B cell (primary cell): ENCODE measurements at regions not wholly inside any gene's neighbourhood (a gene's known extent, or its start where the extent isn't known, plus 50 kb on each side); places are given as distances from the start of the nearest gene placed in this dataset.

ENCODE experiments used
- ATAC-seq: fragments of 200-7000 bp; cut with Tn5 transposase; one replicate; pipeline ENCODE4 v1.10.0; 2021; ENCODE audit warnings: low read depth, mild to moderate bottlenecking, moderate number of reproducible peaks, moderate library complexity
- CTCF ChIA-PET: fragments of 350-600 bp; sonication (Branson Sonifier 250); formaldehyde crosslinking; loops from one replicate; lab custom pipeline; 2021; ENCODE audit warnings: antibody characterized with exemption, inconsistent platforms; lab: Charles Lee
- POLR2A ChIA-PET: fragments of 350-600 bp; sonication (Branson Sonifier 250); formaldehyde crosslinking; loops from one replicate; lab custom pipeline; 2021; ENCODE audit warnings: antibody characterized with exemption; lab: Charles Lee
- DNase-seq: peaks from one replicate; pipeline ENCODE4 v3.0.0; 2013
- H2AFZ ChIP-seq: 2 replicates; pipeline ENCODE4 v1.6.1; 2012; ENCODE audit warnings: mild to moderate bottlenecking, low read depth, low read length; ENCODE audit not compliant: insufficient read depth, poor library complexity, severe bottlenecking
- H3K27ac ChIP-seq, 2 donors: 1 replicate in 1 of 2; 2 replicates in 1 of 2; pipeline ENCODE4 v1.5.1; 2012 to 2013; ENCODE audit warnings: low read length in 2 of 2, mild to moderate bottlenecking in 2 of 2, moderate library complexity in 1 of 2
- H3K27me3 ChIP-seq, 4 experiments: fragments of 200-600 bp in 1 of 4; sonication (generic) in 1 of 4; replicated peaks in 1 of 4; 1 replicate in 2 of 4; 2 replicates in 2 of 4; pipeline versions ENCODE4 v1.6.1 to v1.7.0; 2013 to 2016; ENCODE audit warnings: low read length in 3 of 4, mild to moderate bottlenecking in 2 of 4, mixed read lengths in 1 of 4, moderate library complexity in 1 of 4; ENCODE audit not compliant: insufficient read depth in 4 of 4, control insufficient read depth in 3 of 4; ENCODE audit errors: control extremely low read depth in 1 of 4
- H3K36me3 ChIP-seq, 2 experiments: replicated peaks in 1 of 2; 1 replicate in 1 of 2; 2 replicates in 1 of 2; pipeline versions ENCODE4 v1.6.1 to v1.7.1; 2013; ENCODE audit warnings: low read length in 1 of 2; ENCODE audit not compliant: insufficient read depth in 2 of 2, control insufficient read depth in 1 of 2; ENCODE audit errors: control extremely low read depth in 1 of 2, extremely low read depth in 1 of 2
- H3K4me1 ChIP-seq, 2 donors: fragments of 200-600 bp in 1 of 2; sonication (generic) in 1 of 2; 1 replicate in 1 of 2; 2 replicates in 1 of 2; pipeline versions ENCODE4 v1.5.1 to v1.6.1; 2013 to 2017; ENCODE audit warnings: low read length in 2 of 2; ENCODE audit not compliant: control insufficient read depth in 2 of 2, insufficient read depth in 2 of 2
- H3K4me2 ChIP-seq: replicated peaks from 2 replicates; pipeline ENCODE3; 2012; ENCODE audit warnings: mild to moderate bottlenecking, low read depth, low read length; ENCODE audit not compliant: poor library complexity, severe bottlenecking
- H3K4me3 ChIP-seq, 5 experiments: fragments of 200-600 bp in 1 of 5; sonication (generic) in 1 of 5; 1 replicate in 3 of 5; 2 replicates in 2 of 5; pipeline versions ENCODE4 v1.5.1 to v1.7.0; 2011 to 2016; ENCODE audit warnings: low read length in 4 of 5, mild to moderate bottlenecking in 4 of 5, low read depth in 2 of 5, control low read depth in 1 of 5, moderate library complexity in 1 of 5; ENCODE audit not compliant: insufficient read depth in 1 of 5; ENCODE audit errors: control extremely low read depth in 1 of 5, extremely low read depth in 1 of 5
- H3K79me2 ChIP-seq: fragments of 200-600 bp; sonication (generic); one replicate; pipeline ENCODE4 v1.6.0; 2016; ENCODE audit warnings: low read length; ENCODE audit not compliant: control insufficient read depth, insufficient read depth
- H3K9ac ChIP-seq: fragments of 200-600 bp; sonication (generic); 2 replicates; pipeline ENCODE4 v1.6.1; 2017; ENCODE audit warnings: mild to moderate bottlenecking, low read length, moderate library complexity
- H3K9me3 ChIP-seq, 3 donors: one replicate each; pipeline versions ENCODE4 v1.6.1 to v1.7.1; 2013; ENCODE audit warnings: low read length in 2 of 3; ENCODE audit not compliant: control insufficient read depth in 2 of 3, insufficient read depth in 1 of 3; ENCODE audit errors: control extremely low read depth in 1 of 3
- H4K20me1 ChIP-seq: 2 replicates; pipeline ENCODE4 v1.6.0; 2012; ENCODE audit warnings: mild to moderate bottlenecking, low read length; ENCODE audit not compliant: insufficient read depth, control insufficient read depth, poor library complexity, severe bottlenecking
- H3K27ac Mint-ChIP-seq: one replicate; pipeline ENCODE4 v1.8.0; 2021; ENCODE audit warnings: mixed read lengths
- H3K27me3 Mint-ChIP-seq: one replicate; pipeline ENCODE4 v1.8.0; 2021; ENCODE audit warnings: mixed read lengths
- H3K4me1 Mint-ChIP-seq: one replicate; pipeline ENCODE4 v1.8.0; 2021; ENCODE audit warnings: mixed read lengths
- H3K4me3 Mint-ChIP-seq: one replicate; pipeline ENCODE4 v1.8.0; 2021; ENCODE audit warnings: mixed read lengths
- H3K9me3 Mint-ChIP-seq: one replicate; pipeline ENCODE4 v1.8.0; 2022; ENCODE audit warnings: mixed read lengths; ENCODE audit not compliant: insufficient read depth
- EZH2 ChIP-seq: IDR thresholded peaks from 2 replicates; pipeline ENCODE4 v1.6.1; 2012; ENCODE audit warnings: borderline replicate concordance, low read depth, mild to moderate bottlenecking, moderate library complexity, low read length; ENCODE audit not compliant: insufficient read depth, poor library complexity, severe bottlenecking
- WGBS: methylation state at CpG from one replicate; pipeline ENCODE4 v1.1.5; 2013; ENCODE audit warnings: missing lambda C conversion rate; ENCODE audit not compliant: insufficient coverage; 5-methylcytosine and 5-hydroxymethylcytosine counted together
- intact Hi-C: fragments of 100-400 bp; cut with micrococcal nuclease; formaldehyde crosslinking; loops from one replicate; pipeline ENCODE4 v1.10.0; 2022
- TF ChIP-seq, protein P1 (sequence below): fragments of 200-600 bp; IDR thresholded peaks from one replicate; pipeline ENCODE4 v1.8.0; 2022; ENCODE audit warnings: antibody characterized with exemption, mild to moderate bottlenecking

- no peaks in the 10 kb centered on the region for H3K36me3 ChIP-seq
- no peak overlapping the region for H2AFZ ChIP-seq
- ChIA-PET POLR2A (no interaction called here), CTCF (no interaction called here)
- TF ChIP-seq, protein P1, sequence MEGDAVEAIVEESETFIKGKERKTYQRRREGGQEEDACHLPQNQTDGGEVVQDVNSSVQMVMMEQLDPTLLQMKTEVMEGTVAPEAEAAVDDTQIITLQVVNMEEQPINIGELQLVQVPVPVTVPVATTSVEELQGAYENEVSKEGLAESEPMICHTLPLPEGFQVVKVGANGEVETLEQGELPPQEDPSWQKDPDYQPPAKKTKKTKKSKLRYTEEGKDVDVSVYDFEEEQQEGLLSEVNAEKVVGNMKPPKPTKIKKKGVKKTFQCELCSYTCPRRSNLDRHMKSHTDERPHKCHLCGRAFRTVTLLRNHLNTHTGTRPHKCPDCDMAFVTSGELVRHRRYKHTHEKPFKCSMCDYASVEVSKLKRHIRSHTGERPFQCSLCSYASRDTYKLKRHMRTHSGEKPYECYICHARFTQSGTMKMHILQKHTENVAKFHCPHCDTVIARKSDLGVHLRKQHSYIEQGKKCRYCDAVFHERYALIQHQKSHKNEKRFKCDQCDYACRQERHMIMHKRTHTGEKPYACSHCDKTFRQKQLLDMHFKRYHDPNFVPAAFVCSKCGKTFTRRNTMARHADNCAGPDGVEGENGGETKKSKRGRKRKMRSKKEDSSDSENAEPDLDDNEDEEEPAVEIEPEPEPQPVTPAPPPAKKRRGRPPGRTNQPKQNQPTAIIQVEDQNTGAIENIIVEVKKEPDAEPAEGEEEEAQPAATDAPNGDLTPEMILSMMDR, result no peak
- no peak for TF ChIP-seq EZH2
- peaks cover 8% of the 10 kb centered on the region for H3K9me3 Mint-ChIP-seq
- H4K20me1 ChIP-seq, result no peaks in the 10 kb centered on the region
- H3K27me3 Mint-ChIP-seq, result no peaks in the 10 kb centered on the region
- H3K79me2 ChIP-seq, result no peaks in the 10 kb centered on the region
- intact Hi-C loops, result no loop called here
- H3K4me2 ChIP-seq, result no peak overlapping the region
- no peak overlapping the region for H3K27ac Mint-ChIP-seq
- no peak overlapping the region for H3K27ac ChIP-seq
- no peaks in the 10 kb centered on the region for H3K4me1 ChIP-seq
- H3K4me3 Mint-ChIP-seq, result no peak overlapping the region
- 91% methylated on average over 4 of the region's 8 CpGs for WGBS
- H3K9me3 ChIP-seq, result peaks cover 0 to 40% (median 0%) of the 10 kb centered on the region in 3 donors
- no peak overlapping the region for H3K4me3 ChIP-seq
- no peaks in the 10 kb centered on the region for H3K27me3 ChIP-seq
- no peaks in the 10 kb centered on the region for H3K4me1 Mint-ChIP-seq
- ATAC-seq (no peak), DNase-seq (no peak)
- H3K9ac ChIP-seq, result no peak overlapping the region
Measured at GRCh38 chr19:31506102-31506501, 156.9 kb upstream of the TSHZ3 start.

DNA sequence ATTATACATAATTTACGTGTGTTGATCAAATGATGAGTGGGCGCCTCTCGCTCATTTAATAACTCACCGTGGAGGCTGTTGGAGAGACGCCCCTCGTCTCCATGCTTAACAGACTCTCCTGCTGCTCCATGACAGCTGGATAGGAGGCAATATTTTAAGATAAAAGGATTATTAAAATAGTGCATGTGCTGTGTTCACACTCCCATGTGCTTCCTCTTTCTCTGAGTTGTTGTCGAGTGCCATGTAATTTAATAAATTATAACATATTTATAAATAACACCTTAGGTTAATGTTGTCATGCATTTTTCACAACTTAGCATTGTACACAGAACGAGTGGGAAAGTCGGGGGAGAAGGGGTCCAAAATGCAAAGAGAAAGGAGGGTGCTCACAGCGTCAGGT, 161.4 kb upstream of the TSHZ3 start:
- no peaks in the 10 kb centered on the region for H3K79me2 ChIP-seq
- no peaks in the 10 kb centered on the region for H3K36me3 ChIP-seq
- H3K9me3 Mint-ChIP-seq, result peaks cover 4% of the 10 kb centered on the region
- peaks cover 0 to 28% (median 0%) of the 10 kb centered on the region in 3 donors for H3K9me3 ChIP-seq
- H3K4me3 ChIP-seq, result no peak overlapping the region
- no peak for DNase-seq
- ChIA-PET POLR2A (no interaction called here), CTCF (no interaction called here)
- H3K4me2 ChIP-seq, result no peak overlapping the region
- H3K27ac Mint-ChIP-seq, result no peak overlapping the region
- H3K4me1 Mint-ChIP-seq, result no peaks in the 10 kb centered on the region
- H3K4me1 ChIP-seq, result no peaks in the 10 kb centered on the region
- H3K9ac ChIP-seq, result no peak overlapping the region
- intact Hi-C loops, result no loop called here
- WGBS, result no CpG with 5 or more reads among the region's 10 CpGs
- H3K27me3 ChIP-seq, result no peaks in the 10 kb centered on the region
- no peak for TF ChIP-seq EZH2
- TF ChIP-seq, protein P1, result no peak
- H3K4me3 Mint-ChIP-seq, result no peak overlapping the region
- ATAC-seq, result no peak
- no peaks in the 10 kb centered on the region for H4K20me1 ChIP-seq
- no peaks in the 10 kb centered on the region for H3K27me3 Mint-ChIP-seq
- no peak overlapping the region for H3K27ac ChIP-seq
- H2AFZ ChIP-seq, result no peak overlapping the region
